Gastrocnemius medialis (tissue), 4 donors: ENCODE measurements at regions not wholly inside any gene's neighbourhood (a gene's known extent, or its start where the extent isn't known, plus 50 kb on each side); places are given as distances from the start of the nearest gene placed in this dataset.

Experiments
- ATAC-seq, 2 donors: fragments of 150-250 bp; one replicate each; pipeline ENCODE4 v1.9.1; 2016
- DNase-seq, 2 donors: peaks; one replicate each; pipeline ENCODE4 v3.0.0-alpha.2; 2019
- H3K27ac ChIP-seq, 4 donors: fragments of 200-600 bp; sonication (generic); 1 replicate in 1 of 4; 2 replicates in 3 of 4; pipeline ENCODE4 v1.5.1; 2016 to 2018; ENCODE audit warnings: mild to moderate bottlenecking in 2 of 4, moderate library complexity in 1 of 4
- H3K27me3 ChIP-seq, 3 donors: fragments of 200-600 bp; sonication (generic) in 2 of 3; 1 replicate in 1 of 3; 2 replicates in 2 of 3; pipeline versions ENCODE4 v1.5.1 to v1.6.0; 2016 to 2019; ENCODE audit warnings: mild to moderate bottlenecking in 1 of 3, moderate library complexity in 1 of 3
- H3K36me3 ChIP-seq, 2 donors: fragments of 200-600 bp; sonication (generic) in 1 of 2; one replicate each; pipeline ENCODE4 v1.5.1; 2017 to 2018
- H3K4me1 ChIP-seq, 2 donors: fragments of 200-600 bp; sonication (generic) in 1 of 2; one replicate each; pipeline ENCODE4 v1.5.1; 2016 to 2017; ENCODE audit warnings: mild to moderate bottlenecking in 2 of 2
- H3K4me3 ChIP-seq, 4 donors: fragments of 200-600 bp; sonication (generic) in 3 of 4; 1 replicate in 1 of 4; 2 replicates in 3 of 4; pipeline ENCODE4 v1.5.1; 2016 to 2019; ENCODE audit warnings: mild to moderate bottlenecking in 2 of 4
- H3K9me3 ChIP-seq, 3 donors: fragments of 200-600 bp; sonication (generic) in 2 of 3; 1 replicate in 1 of 3; 2 replicates in 2 of 3; pipeline ENCODE4 v1.5.1; 2016 to 2019
- POLR2A ChIP-seq, 2 donors: fragments of 450-650 bp; IDR thresholded peaks; one replicate each; pipeline ENCODE4 v1.6.1; 2017; ENCODE audit warnings: antibody characterized with exemption in 2 of 2, mild to moderate bottlenecking in 2 of 2, moderate library complexity in 2 of 2
- in situ Hi-C, 4 donors: fragments of 200-750 bp; cut with MboI; loops; one replicate each; pipeline versions ENCODE4 v1.15.0 to v1.8.0; 2017; ENCODE audit warnings: low sequenced_read_pairs in 4 of 4
- intact Hi-C: fragments of 100-400 bp; cut with DNase I; formaldehyde crosslinking; loops from one replicate; pipeline ENCODE4 v1.15.1; 2023; ENCODE audit warnings: low total_unique reads
- TF ChIP-seq, protein P1 (sequence below), 5 experiments: fragments of 450-650 bp in 3 of 5; fragments of 200-600 bp in 2 of 5; sonication (generic) in 2 of 5; IDR thresholded peaks in 4 of 5; conservative IDR thresholded peaks in 1 of 5; 1 replicate in 4 of 5; 2 replicates in 1 of 5; pipeline ENCODE4 v1.5.1; 2016 to 2019; ENCODE audit warnings: antibody characterized with exemption in 5 of 5, mild to moderate bottlenecking in 3 of 5, moderate library complexity in 3 of 5

- no peak for ATAC-seq
- TF ChIP-seq, protein P1, sequence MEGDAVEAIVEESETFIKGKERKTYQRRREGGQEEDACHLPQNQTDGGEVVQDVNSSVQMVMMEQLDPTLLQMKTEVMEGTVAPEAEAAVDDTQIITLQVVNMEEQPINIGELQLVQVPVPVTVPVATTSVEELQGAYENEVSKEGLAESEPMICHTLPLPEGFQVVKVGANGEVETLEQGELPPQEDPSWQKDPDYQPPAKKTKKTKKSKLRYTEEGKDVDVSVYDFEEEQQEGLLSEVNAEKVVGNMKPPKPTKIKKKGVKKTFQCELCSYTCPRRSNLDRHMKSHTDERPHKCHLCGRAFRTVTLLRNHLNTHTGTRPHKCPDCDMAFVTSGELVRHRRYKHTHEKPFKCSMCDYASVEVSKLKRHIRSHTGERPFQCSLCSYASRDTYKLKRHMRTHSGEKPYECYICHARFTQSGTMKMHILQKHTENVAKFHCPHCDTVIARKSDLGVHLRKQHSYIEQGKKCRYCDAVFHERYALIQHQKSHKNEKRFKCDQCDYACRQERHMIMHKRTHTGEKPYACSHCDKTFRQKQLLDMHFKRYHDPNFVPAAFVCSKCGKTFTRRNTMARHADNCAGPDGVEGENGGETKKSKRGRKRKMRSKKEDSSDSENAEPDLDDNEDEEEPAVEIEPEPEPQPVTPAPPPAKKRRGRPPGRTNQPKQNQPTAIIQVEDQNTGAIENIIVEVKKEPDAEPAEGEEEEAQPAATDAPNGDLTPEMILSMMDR (IDR thresholded peaks at IDR 0.05 in 4 of 5, conservative IDR thresholded peaks at IDR 0.05 in 1 of 5) = no peak
- TF ChIP-seq POLR2A (IDR thresholded peaks at IDR 0.05) = no peak
- Histone ChIP-seq H3K4me1 (no peaks in the 10 kb centered on the region), H3K27me3 (no peaks in the 10 kb centered on the region), H3K4me3 (no peak overlapping the region), H3K9me3 (no peaks in the 10 kb centered on the region), H3K36me3 (no peaks in the 10 kb centered on the region), H3K27ac (no peak overlapping the region)
- intact Hi-C loops (no loop called here), in situ Hi-C loops (no loop called here)
- DNase-seq = no peak
Measured at GRCh38 chr5:9724707-9725106, 94.6 kb upstream of the TAS2R1 start.

DNA sequence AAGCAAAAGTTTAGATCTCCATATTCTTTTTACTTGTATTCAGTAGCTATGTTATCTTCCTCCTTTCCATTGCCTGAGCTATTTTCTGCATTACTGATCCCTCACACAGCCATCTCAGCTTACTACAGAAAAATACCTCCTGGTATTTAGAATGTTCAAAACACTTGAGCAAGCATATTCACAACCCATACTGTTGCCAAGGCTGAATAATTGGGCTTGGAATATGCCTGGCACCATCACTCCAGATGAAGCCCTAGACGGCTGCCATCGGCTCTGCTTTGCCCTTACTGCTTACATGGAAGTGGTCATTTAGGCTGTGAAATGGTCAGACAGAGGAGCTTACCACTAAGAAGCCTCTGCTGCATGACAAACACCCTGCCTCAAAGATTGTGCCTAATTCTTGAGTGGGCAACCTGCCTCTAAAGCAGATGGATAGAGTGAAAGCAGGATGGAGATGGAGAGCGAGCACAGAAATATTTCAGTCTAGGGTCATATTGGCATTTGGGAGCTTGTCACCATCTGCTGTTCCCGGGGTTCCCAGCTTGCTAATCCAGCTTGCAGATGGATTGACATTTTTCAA, 92.5 kb upstream of the TAS2R1 start:
- Histone ChIP-seq H3K36me3 (no peaks in the 10 kb centered on the region), H3K4me1 (no peaks in the 10 kb centered on the region), H3K27me3 (no peaks in the 10 kb centered on the region), H3K27ac (no peak overlapping the region), H3K4me3 (no peak overlapping the region), H3K9me3 (no peaks in the 10 kb centered on the region)
- intact Hi-C loops = no loop called here
- DNase-seq = no peak
- no peak for ATAC-seq
- in situ Hi-C loops = no loop called here
- no peak for TF ChIP-seq POLR2A (IDR thresholded peaks at IDR 0.05)
- TF ChIP-seq, protein P1 (IDR thresholded peaks at IDR 0.05 in 4 of 5, conservative IDR thresholded peaks at IDR 0.05 in 1 of 5) = no peak

DNA sequence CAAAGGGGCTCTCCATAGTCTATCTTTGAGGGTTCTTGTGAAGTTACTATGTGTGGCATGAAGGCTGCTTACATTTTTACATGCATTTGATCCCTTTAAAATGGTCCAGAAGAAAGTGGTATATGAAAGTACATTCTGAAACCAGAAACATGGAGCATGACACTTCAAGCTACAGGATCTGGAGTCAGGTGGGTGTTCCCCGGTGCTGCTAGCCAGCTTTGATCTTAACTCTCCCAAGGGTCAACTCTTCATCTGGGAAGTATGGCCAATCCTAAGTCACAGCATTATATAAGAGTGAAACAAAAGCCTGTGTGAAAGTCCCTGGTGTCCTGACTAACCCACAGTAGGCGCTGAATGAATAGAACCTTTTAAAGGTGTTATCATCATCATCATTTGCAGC, 91.0 kb upstream of the TAS2R1 start:
- Histone ChIP-seq H3K36me3 (no peaks in the 10 kb centered on the region), H3K4me1 (no peaks in the 10 kb centered on the region), H3K4me3 (no peak overlapping the region), H3K27ac (no peak overlapping the region), H3K27me3 (no peaks in the 10 kb centered on the region), H3K9me3 (no peaks in the 10 kb centered on the region)
- ATAC-seq (no peak), DNase-seq (no peak)
- in situ Hi-C loops (no loop called here), intact Hi-C loops (no loop called here)
- TF ChIP-seq POLR2A (IDR thresholded peaks at IDR 0.05) = no peak
- TF ChIP-seq, protein P1 (IDR thresholded peaks at IDR 0.05 in 4 of 5, conservative IDR thresholded peaks at IDR 0.05 in 1 of 5) = no peak

- Histone ChIP-seq H3K27me3 (no peaks in the 10 kb centered on the region), H3K9me3 (no peaks in the 10 kb centered on the region), H3K36me3 (no peaks in the 10 kb centered on the region), H3K4me1 (no peaks in the 10 kb centered on the region), H3K27ac (no peak overlapping the region), H3K4me3 (no peak overlapping the region)
- DNase-seq = no peak
- in situ Hi-C loops = no loop called here
- TF ChIP-seq, protein P1 (IDR thresholded peaks at IDR 0.05 in 4 of 5, conservative IDR thresholded peaks at IDR 0.05 in 1 of 5) = no peak
- TF ChIP-seq POLR2A (IDR thresholded peaks at IDR 0.05) = no peak
- no peak for ATAC-seq
- intact Hi-C loops = no loop called here
Measured at GRCh38 chr5:9720361-9720760, 90.2 kb upstream of the TAS2R1 start.

DNA sequence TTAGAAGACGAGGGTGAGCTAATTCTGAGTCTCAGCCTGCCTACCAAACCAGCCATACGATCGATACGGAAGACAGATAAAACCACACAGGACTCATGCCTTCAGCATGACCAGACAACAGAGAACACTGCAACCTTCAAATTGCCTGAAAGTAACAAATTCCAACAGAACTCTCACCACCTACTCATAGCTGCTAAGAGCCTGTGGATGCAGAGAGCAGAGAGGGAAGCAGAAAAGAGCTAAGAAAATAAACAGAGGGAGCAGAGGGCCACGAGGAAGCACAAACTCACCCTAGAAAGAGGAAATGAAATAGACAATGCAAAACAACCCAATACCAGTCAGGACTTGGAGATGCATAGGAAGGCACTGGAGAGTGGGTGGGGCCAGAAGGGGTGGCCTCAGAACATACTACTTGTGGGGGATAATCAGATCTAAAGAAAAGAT, 86.7 kb upstream of the TAS2R1 start:
- Histone ChIP-seq H3K27me3 (no peaks in the 10 kb centered on the region), H3K27ac (no peak overlapping the region), H3K4me3 (no peak overlapping the region), H3K36me3 (no peaks in the 10 kb centered on the region), H3K9me3 (no peaks in the 10 kb centered on the region), H3K4me1 (no peaks in the 10 kb centered on the region)
- DNase-seq (no peak), ATAC-seq (no peak)
- in situ Hi-C loops (no loop called here), intact Hi-C loops (no loop called here)
- TF ChIP-seq POLR2A (IDR thresholded peaks at IDR 0.05) = no peak
- TF ChIP-seq, protein P1 (IDR thresholded peaks at IDR 0.05 in 4 of 5, conservative IDR thresholded peaks at IDR 0.05 in 1 of 5) = no peak
